ENCODE measurements at regions not wholly inside any gene's neighbourhood (a gene's known extent, or its start where the extent isn't known, plus 50 kb on each side); places are given as distances from the start of the nearest gene placed in this dataset.

DNA sequence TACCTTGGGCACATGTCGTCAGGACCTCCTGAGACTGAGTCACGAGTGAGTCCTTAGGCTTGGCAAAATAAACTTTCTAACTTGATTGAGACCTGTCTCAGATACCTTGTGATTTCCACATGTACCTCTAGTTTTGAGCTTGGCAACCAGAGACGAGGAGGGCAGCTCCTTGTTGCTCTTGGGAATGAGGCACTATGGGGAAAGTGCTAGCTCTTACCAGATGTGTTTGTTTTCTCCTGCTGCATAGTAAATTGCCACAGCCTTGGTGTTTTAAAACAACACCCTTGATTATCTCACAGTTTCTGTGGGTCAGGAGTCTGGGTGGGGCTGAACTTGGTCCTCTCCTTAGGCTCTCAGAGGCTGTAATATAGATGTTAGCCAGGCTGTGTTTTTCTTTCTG lies 59.1 kb upstream of the MAML3 start:
- Histone ChIP-seq H3K4me3 (replicated peaks in 1 of 4; ENCODE audit: control extremely low read depth in 1 of 4, insufficient read depth in 1 of 4, low read depth in 3 of 4, low read length in 4 of 4) (no peak overlapping the region), H3K4me1 (ENCODE audit: control insufficient read depth, extremely low read depth, insufficient read depth, low read length) (peaks cover 2% of the 10 kb centered on the region), H4K20me1 (ENCODE audit: control insufficient read depth, extremely low read depth, insufficient read depth, low read length) (no peaks in the 10 kb centered on the region), H3K27me3 (ENCODE audit: control insufficient read depth, insufficient read depth, low read length) (no peaks in the 10 kb centered on the region), H3K27ac (ENCODE audit: insufficient read depth, low read length) (no peak overlapping the region), H3K9me3 (ENCODE audit: control insufficient read depth, insufficient read depth, low read depth, low read length) (no peaks in the 10 kb centered on the region), H3K36me3 (ENCODE audit: control insufficient read depth, insufficient read depth, low read length) (no peaks in the 10 kb centered on the region), H3K4me2 (ENCODE audit: extremely low read depth, insufficient read depth, low read length) (no peak overlapping the region), H3K79me2 (ENCODE audit: control insufficient read depth, insufficient read depth, low read length) (no peaks in the 10 kb centered on the region), H3K9ac (ENCODE audit: insufficient read depth, low read length) (no peak overlapping the region), H2AFZ (ENCODE audit: low read length) (no peak overlapping the region)
- TF ChIP-seq EZH2 (IDR thresholded peaks at IDR 0.05; ENCODE audit: low read length, missing control alignments): no peak
- TF ChIP-seq, protein P1, sequence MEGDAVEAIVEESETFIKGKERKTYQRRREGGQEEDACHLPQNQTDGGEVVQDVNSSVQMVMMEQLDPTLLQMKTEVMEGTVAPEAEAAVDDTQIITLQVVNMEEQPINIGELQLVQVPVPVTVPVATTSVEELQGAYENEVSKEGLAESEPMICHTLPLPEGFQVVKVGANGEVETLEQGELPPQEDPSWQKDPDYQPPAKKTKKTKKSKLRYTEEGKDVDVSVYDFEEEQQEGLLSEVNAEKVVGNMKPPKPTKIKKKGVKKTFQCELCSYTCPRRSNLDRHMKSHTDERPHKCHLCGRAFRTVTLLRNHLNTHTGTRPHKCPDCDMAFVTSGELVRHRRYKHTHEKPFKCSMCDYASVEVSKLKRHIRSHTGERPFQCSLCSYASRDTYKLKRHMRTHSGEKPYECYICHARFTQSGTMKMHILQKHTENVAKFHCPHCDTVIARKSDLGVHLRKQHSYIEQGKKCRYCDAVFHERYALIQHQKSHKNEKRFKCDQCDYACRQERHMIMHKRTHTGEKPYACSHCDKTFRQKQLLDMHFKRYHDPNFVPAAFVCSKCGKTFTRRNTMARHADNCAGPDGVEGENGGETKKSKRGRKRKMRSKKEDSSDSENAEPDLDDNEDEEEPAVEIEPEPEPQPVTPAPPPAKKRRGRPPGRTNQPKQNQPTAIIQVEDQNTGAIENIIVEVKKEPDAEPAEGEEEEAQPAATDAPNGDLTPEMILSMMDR (conservative IDR thresholded peaks at IDR 0.05 in 1 of 2, IDR thresholded peaks at IDR 0.05 in 1 of 2; ENCODE audit: low read depth in 1 of 2, low read length in 2 of 2): no peak
- DNase-seq (ENCODE audit: low read depth in 2 of 2): no peak

DNA sequence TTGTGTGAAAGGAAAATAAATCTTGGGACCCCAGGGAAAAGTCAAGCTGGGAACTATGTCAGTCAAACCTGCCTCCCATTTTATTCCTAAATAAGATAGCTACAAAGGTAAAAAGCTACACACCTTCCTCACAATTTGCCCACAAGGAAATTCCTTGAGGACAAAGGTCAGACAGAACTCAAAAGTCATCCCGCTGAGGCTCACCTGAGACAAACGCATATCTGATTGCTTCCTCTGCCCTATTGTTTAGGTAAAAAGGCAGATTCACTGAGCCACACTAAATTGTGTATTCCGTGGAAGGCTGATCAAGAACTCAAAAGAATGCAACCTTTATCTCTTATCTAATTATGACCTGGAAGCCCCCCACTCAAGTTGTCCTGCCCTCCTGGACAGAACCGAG lies 58.7 kb upstream of the MAML3 start:
- H3K79me2 ChIP-seq (ENCODE audit: control insufficient read depth, insufficient read depth, low read length): no peaks in the 10 kb centered on the region
- no peak overlapping the region for H3K27ac ChIP-seq (ENCODE audit: insufficient read depth, low read length)
- no peak overlapping the region for H3K4me3 ChIP-seq (replicated peaks in 1 of 4; ENCODE audit: control extremely low read depth in 1 of 4, insufficient read depth in 1 of 4, low read depth in 3 of 4, low read length in 4 of 4)
- no peak overlapping the region for H3K9ac ChIP-seq (ENCODE audit: insufficient read depth, low read length)
- no peak overlapping the region for H2AFZ ChIP-seq (ENCODE audit: low read length)
- no peaks in the 10 kb centered on the region for H3K27me3 ChIP-seq (ENCODE audit: control insufficient read depth, insufficient read depth, low read length)
- H3K4me1 ChIP-seq (ENCODE audit: control insufficient read depth, extremely low read depth, insufficient read depth, low read length): peaks cover 2% of the 10 kb centered on the region
- no peak for DNase-seq (ENCODE audit: low read depth in 2 of 2)
- H3K36me3 ChIP-seq (ENCODE audit: control insufficient read depth, insufficient read depth, low read length): no peaks in the 10 kb centered on the region
- H4K20me1 ChIP-seq (ENCODE audit: control insufficient read depth, extremely low read depth, insufficient read depth, low read length): no peaks in the 10 kb centered on the region
- no peak for TF ChIP-seq EZH2 (IDR thresholded peaks at IDR 0.05; ENCODE audit: low read length, missing control alignments)
- TF ChIP-seq, protein P1 (conservative IDR thresholded peaks at IDR 0.05 in 1 of 2, IDR thresholded peaks at IDR 0.05 in 1 of 2; ENCODE audit: low read depth in 1 of 2, low read length in 2 of 2): no peak
- H3K9me3 ChIP-seq (ENCODE audit: control insufficient read depth, insufficient read depth, low read depth, low read length): no peaks in the 10 kb centered on the region
- no peak overlapping the region for H3K4me2 ChIP-seq (ENCODE audit: extremely low read depth, insufficient read depth, low read length)

GRCh38 chr4:140212194-140212593 lies 58.2 kb upstream of the MAML3 start:
- Histone ChIP-seq H3K4me1 (ENCODE audit: control insufficient read depth, extremely low read depth, insufficient read depth, low read length) (peaks cover 2% of the 10 kb centered on the region), H3K9me3 (ENCODE audit: control insufficient read depth, insufficient read depth, low read depth, low read length) (no peaks in the 10 kb centered on the region), H3K27me3 (ENCODE audit: control insufficient read depth, insufficient read depth, low read length) (no peaks in the 10 kb centered on the region), H4K20me1 (ENCODE audit: control insufficient read depth, extremely low read depth, insufficient read depth, low read length) (no peaks in the 10 kb centered on the region), H3K79me2 (ENCODE audit: control insufficient read depth, insufficient read depth, low read length) (no peaks in the 10 kb centered on the region), H3K4me2 (ENCODE audit: extremely low read depth, insufficient read depth, low read length) (no peak overlapping the region), H2AFZ (ENCODE audit: low read length) (no peak overlapping the region), H3K36me3 (ENCODE audit: control insufficient read depth, insufficient read depth, low read length) (no peaks in the 10 kb centered on the region), H3K27ac (ENCODE audit: insufficient read depth, low read length) (no peak overlapping the region), H3K4me3 (replicated peaks in 1 of 4; ENCODE audit: control extremely low read depth in 1 of 4, insufficient read depth in 1 of 4, low read depth in 3 of 4, low read length in 4 of 4) (no peak overlapping the region), H3K9ac (ENCODE audit: insufficient read depth, low read length) (no peak overlapping the region)
- DNase-seq (ENCODE audit: low read depth in 2 of 2): no peak
- TF ChIP-seq, protein P1 (conservative IDR thresholded peaks at IDR 0.05 in 1 of 2, IDR thresholded peaks at IDR 0.05 in 1 of 2; ENCODE audit: low read depth in 1 of 2, low read length in 2 of 2): no peak
- TF ChIP-seq EZH2 (IDR thresholded peaks at IDR 0.05; ENCODE audit: low read length, missing control alignments): no peak

All from fibroblast of lung (primary cell).